Suprapubic skin (tissue), 4 donors: ENCODE measurements at regions not wholly inside any gene's neighbourhood (a gene's known extent, or its start where the extent isn't known, plus 50 kb on each side); places are given as distances from the start of the nearest gene placed in this dataset.

ENCODE experiments used
- DNase-seq, 2 donors: peaks; one replicate each; pipeline ENCODE4 v3.0.0-alpha.2; 2019; ENCODE audit warnings: low spot score in 2 of 2
- H3K27ac ChIP-seq: fragments of 200-600 bp; sonication (generic); one replicate; pipeline ENCODE4 v1.5.1; 2019
- H3K27me3 ChIP-seq: fragments of 200-600 bp; sonication (generic); one replicate; pipeline ENCODE4 v1.5.1; 2019
- H3K36me3 ChIP-seq: fragments of 200-600 bp; sonication (generic); one replicate; pipeline ENCODE4 v1.5.1; 2019
- H3K4me1 ChIP-seq: fragments of 200-600 bp; sonication (generic); one replicate; pipeline ENCODE4 v1.5.1; 2019
- H3K4me3 ChIP-seq: fragments of 200-600 bp; sonication (generic); one replicate; pipeline ENCODE4 v1.5.1; 2019; ENCODE audit warnings: mild to moderate bottlenecking
- H3K9me3 ChIP-seq: fragments of 200-600 bp; sonication (generic); one replicate; pipeline ENCODE4 v1.5.1; 2019
- EP300 ChIP-seq: sonication (generic); formaldehyde crosslinking; IDR thresholded peaks from one replicate; pipeline ENCODE4 v1.6.1; 2017; ENCODE audit warnings: antibody characterized with exemption
- POLR2A ChIP-seq, 2 donors: fragments of 450-650 bp; IDR thresholded peaks; one replicate each; pipeline ENCODE4 v1.6.1; 2017; ENCODE audit warnings: antibody characterized with exemption in 2 of 2, mild to moderate bottlenecking in 2 of 2, moderate library complexity in 2 of 2
- POLR2AphosphoS5 ChIP-seq, 3 donors: sonication (generic); formaldehyde crosslinking; IDR thresholded peaks; one replicate each; pipeline ENCODE4 v1.6.1; 2017; ENCODE audit warnings: antibody characterized with exemption in 3 of 3
- WGBS: methylation state at CpG from one replicate; pipeline ENCODE4 v1.1.5; 2018; 5-methylcytosine and 5-hydroxymethylcytosine counted together
- TF ChIP-seq, protein P1 (sequence below), 2 donors: fragments of 200-600 bp in 1 of 2; fragments of 450-650 bp in 1 of 2; sonication (generic) in 1 of 2; IDR thresholded peaks; one replicate each; pipeline ENCODE4 v1.5.1; 2016 to 2019; ENCODE audit warnings: antibody characterized with exemption in 2 of 2, mild to moderate bottlenecking in 1 of 2, moderate library complexity in 1 of 2

DNA sequence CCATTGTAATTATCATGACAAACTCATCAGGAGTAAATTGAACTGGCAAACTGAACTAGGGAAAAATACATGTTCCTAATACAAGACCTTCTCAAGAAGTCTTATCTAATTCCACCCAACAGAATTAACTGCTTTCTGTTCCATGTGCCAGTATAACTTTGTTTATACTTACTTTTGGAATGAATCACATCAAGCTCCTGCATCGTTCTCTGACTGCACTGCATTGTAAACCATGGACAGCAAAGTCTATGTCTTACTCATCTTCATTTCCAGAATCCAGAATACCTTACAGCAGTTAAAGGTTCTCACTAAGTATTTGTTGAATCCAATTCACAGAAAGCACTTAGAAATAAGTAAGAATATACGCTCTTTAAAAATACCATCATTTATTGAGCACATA, 102.8 kb downstream of the PLK2 start:
- Histone ChIP-seq H3K36me3 (no peaks in the 10 kb centered on the region), H3K27ac (no peak overlapping the region), H3K9me3 (no peaks in the 10 kb centered on the region), H3K4me3 (no peak overlapping the region), H3K27me3 (no peaks in the 10 kb centered on the region), H3K4me1 (no peaks in the 10 kb centered on the region)
- 87% methylated on average over 2 of the region's 2 CpGs for WGBS
- TF ChIP-seq POLR2AphosphoS5 (IDR thresholded peaks at IDR 0.05) (no peak), EP300 (no peak), POLR2A (IDR thresholded peaks at IDR 0.05) (no peak)
- TF ChIP-seq, protein P1, sequence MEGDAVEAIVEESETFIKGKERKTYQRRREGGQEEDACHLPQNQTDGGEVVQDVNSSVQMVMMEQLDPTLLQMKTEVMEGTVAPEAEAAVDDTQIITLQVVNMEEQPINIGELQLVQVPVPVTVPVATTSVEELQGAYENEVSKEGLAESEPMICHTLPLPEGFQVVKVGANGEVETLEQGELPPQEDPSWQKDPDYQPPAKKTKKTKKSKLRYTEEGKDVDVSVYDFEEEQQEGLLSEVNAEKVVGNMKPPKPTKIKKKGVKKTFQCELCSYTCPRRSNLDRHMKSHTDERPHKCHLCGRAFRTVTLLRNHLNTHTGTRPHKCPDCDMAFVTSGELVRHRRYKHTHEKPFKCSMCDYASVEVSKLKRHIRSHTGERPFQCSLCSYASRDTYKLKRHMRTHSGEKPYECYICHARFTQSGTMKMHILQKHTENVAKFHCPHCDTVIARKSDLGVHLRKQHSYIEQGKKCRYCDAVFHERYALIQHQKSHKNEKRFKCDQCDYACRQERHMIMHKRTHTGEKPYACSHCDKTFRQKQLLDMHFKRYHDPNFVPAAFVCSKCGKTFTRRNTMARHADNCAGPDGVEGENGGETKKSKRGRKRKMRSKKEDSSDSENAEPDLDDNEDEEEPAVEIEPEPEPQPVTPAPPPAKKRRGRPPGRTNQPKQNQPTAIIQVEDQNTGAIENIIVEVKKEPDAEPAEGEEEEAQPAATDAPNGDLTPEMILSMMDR (IDR thresholded peaks at IDR 0.05), result no peak
- DNase-seq, result no peak

- H3K4me1 ChIP-seq, result no peaks in the 10 kb centered on the region
- 99% methylated on average over 4 of the region's 4 CpGs for WGBS
- no peaks in the 10 kb centered on the region for H3K36me3 ChIP-seq
- H3K27ac ChIP-seq, result no peak overlapping the region
- no peak for DNase-seq
- TF ChIP-seq POLR2A (IDR thresholded peaks at IDR 0.05) (no peak), POLR2AphosphoS5 (IDR thresholded peaks at IDR 0.05) (no peak), EP300 (no peak)
- TF ChIP-seq, protein P1 (IDR thresholded peaks at IDR 0.05), result no peak
- H3K27me3 ChIP-seq, result no peaks in the 10 kb centered on the region
- H3K9me3 ChIP-seq, result no peaks in the 10 kb centered on the region
- no peak overlapping the region for H3K4me3 ChIP-seq
Observed at GRCh38 chr5:58356662-58357061, 103.2 kb downstream of the PLK2 start.

GRCh38 chr5:58354827-58355226, 105.1 kb downstream of the PLK2 start:
- Histone ChIP-seq H3K4me3 (no peak overlapping the region), H3K36me3 (no peaks in the 10 kb centered on the region), H3K27ac (no peak overlapping the region), H3K4me1 (no peaks in the 10 kb centered on the region), H3K9me3 (no peaks in the 10 kb centered on the region), H3K27me3 (no peaks in the 10 kb centered on the region)
- WGBS, result 66% methylated on average over 2 of the region's 2 CpGs
- DNase-seq, result no peak
- no peak for TF ChIP-seq POLR2A (IDR thresholded peaks at IDR 0.05)

GRCh38 chr5:58353992-58354391, 105.9 kb downstream of the PLK2 start:
- Histone ChIP-seq H3K9me3 (no peaks in the 10 kb centered on the region), H3K4me3 (no peak overlapping the region), H3K36me3 (no peaks in the 10 kb centered on the region), H3K27me3 (no peaks in the 10 kb centered on the region), H3K4me1 (no peaks in the 10 kb centered on the region), H3K27ac (no peak overlapping the region)
- no peak for DNase-seq
- TF ChIP-seq POLR2AphosphoS5 (IDR thresholded peaks at IDR 0.05) (no peak), EP300 (no peak), POLR2A (IDR thresholded peaks at IDR 0.05) (no peak)
- TF ChIP-seq, protein P1 (IDR thresholded peaks at IDR 0.05), result no peak

DNA sequence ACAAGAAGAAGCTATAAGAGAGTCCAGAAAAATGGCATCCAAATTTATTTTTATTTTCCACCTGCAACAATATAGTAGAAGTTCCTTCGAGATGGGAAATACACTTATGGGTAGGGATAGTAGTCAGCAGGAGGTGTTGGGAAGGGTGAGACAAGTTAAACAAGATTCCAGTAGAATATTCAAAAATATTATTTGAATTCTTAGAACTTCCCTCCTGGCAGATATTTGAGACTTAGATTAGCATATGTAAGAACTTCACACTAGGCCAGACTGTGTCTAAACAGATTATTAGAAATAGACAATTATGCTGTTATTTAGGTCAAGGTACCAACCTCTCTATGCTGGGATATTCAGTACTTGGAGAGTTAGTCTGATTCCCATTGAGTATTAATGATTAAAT, 108.7 kb downstream of the PLK2 start:
- H3K4me1 ChIP-seq, result no peaks in the 10 kb centered on the region
- H3K9me3 ChIP-seq, result no peaks in the 10 kb centered on the region
- TF ChIP-seq, protein P1 (IDR thresholded peaks at IDR 0.05), result no peak
- no peaks in the 10 kb centered on the region for H3K36me3 ChIP-seq
- H3K4me3 ChIP-seq, result no peak overlapping the region
- 83% methylated on average over 1 of the region's 1 CpG for WGBS
- no peak overlapping the region for H3K27ac ChIP-seq
- no peaks in the 10 kb centered on the region for H3K27me3 ChIP-seq
- DNase-seq, result no peak

DNA sequence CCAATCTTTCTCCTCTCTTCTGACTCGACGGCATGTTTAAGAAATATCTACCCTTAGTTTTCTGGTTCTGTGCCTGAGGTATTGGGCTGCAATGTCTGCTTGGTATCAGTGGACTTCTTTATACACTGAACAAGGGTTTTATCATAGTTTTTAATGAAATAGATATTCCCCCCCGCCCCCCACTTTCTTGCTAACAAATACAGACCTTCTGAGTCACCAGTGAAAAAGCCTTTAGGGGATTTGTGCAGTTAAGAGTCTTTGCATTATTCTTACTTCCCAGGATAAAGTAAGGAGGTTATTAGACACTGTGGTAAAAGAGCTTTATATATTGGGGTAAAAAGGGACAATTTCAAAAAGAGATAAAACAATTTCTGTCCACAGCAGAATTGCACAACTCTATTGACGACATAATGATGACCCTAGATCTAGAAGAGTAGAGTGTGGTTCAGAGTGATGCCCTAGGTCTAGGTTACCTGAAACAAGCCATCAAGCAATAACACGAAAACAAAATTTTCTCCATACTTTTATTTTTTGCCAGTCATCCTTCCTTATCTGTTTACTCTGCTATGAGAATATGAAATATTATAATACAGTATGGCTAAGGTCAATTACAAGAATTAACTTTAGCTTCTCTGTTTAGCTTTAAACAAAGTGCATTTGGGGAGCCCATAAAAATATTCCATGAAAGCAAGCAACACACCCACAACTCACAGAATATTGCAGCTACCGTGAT, 110.7 kb downstream of the PLK2 start:
- no peak overlapping the region for H3K27ac ChIP-seq
- TF ChIP-seq POLR2AphosphoS5 (IDR thresholded peaks at IDR 0.05) (no peak), EP300 (no peak), POLR2A (IDR thresholded peaks at IDR 0.05) (no peak)
- TF ChIP-seq, protein P1 (IDR thresholded peaks at IDR 0.05), result no peak
- no peak for DNase-seq
- no peaks in the 10 kb centered on the region for H3K4me1 ChIP-seq
- no peaks in the 10 kb centered on the region for H3K27me3 ChIP-seq
- H3K9me3 ChIP-seq, result no peaks in the 10 kb centered on the region
- no peak overlapping the region for H3K4me3 ChIP-seq
- no peaks in the 10 kb centered on the region for H3K36me3 ChIP-seq
- WGBS, result 85% methylated on average over 6 of the region's 6 CpGs
